Ramos (cell line): ENCODE measurements at regions not wholly inside any gene's neighbourhood (a gene's known extent, or its start where the extent isn't known, plus 50 kb on each side); places are given as distances from the start of the nearest gene placed in this dataset.

ENCODE experiments used
- in situ Hi-C: fragments of 300-500 bp; cut with MboI; formaldehyde crosslinking; loops from one replicate; pipeline ENCODE4 v1.14.3; 2022; ENCODE audit warnings: low sequenced_read_pairs; ENCODE audit not compliant: unreplicated experiment

DNA sequence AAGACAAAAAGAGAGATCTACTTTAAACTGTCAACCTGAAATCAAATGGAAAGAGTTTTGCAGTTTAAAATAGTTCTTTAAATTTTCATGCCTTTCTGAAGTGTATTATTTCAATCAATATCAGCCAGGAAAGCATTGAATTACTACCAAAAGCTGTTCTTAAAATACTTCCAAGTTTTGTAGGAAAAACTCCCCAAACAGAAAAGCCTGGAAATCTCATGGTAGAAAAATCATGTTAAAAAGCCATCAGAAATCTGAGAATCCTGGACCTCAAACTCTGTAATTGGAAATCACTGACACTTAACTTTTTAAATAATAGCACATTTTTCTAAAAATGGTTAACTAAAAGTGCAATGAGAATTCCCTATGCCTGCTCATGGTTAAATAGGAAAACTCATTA lies 63.3 kb upstream of the CNTNAP4 start:
- in situ Hi-C loops: no loop called here

DNA sequence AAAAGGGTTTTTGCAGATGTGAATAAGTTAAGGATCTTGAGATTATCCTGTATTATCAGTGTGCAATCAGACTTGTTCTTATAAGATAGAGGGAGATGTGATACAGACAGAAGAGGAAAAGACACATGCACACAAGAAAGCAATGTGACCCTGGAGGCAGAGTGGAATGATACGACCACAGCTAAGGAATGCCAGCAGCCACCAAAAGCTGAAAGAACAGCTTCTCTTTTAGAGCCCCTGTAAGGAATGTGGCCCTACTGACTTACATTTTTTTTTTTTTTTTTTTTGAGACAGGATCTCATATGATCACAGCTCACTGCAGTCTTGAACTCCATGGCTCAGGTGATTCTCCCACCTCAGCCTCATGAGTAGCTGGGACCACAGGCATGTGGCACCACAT lies 62.3 kb upstream of the CNTNAP4 start:
- in situ Hi-C loops: no loop called here

DNA sequence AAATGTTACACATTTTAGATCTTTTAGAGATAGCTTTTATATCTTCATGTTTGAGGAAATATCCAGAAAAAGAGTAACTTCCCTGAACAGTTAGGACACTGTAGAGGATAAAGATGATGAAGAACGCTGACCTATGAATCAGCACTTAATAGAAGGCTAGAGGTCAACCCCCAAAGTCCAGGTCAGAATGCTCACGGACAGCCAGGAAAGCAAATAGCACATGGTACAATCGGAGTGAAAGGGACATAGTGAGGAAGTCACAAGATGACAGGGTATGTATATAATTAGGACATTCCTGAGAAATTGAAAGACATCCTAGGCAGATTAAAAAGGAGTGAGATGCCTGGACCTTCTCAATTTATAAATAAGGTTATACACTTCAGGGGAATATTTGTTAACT lies 55.1 kb upstream of the CNTNAP4 start:
- in situ Hi-C loops: no loop called here

DNA sequence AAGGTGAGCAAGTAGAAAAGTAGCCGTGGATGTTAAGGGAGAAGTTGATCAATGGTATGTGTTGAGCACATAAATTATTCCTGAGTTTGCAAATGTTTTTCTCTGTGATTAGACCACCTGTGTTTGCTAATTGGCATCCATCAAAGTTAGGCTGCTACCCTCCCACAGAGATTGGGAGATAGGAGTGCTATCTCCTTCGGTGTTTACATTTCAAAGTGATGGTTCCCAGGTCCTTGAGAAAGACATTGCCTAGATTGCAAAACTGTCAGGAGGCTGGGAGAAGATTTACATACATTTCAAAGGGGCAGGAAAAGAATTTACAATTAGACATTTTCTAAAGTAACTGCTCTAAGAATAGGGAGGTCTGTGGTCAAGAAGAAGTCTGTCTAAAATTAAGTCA lies 54.3 kb upstream of the CNTNAP4 start:
- in situ Hi-C loops: no loop called here

DNA sequence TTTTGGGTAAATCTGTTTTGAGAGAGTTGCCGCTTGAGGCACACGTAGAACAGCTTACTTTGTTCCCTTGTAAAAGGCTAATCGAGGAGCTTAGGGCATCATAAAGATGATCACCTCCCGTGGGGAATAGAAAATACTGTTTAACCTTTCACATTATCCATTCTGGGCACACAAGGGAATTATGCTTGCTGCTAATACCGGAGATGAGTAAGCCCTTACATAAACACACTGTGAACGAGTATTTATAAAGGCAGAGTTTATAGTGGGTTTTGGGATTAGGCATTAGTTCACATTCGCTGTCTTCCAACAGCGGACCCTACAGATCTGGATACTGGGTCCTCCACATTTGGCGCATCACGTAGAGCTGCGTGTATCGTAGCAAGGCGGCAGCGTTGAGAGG lies 51.2 kb upstream of the CNTNAP4 start:
- in situ Hi-C loops: no loop called here

DNA sequence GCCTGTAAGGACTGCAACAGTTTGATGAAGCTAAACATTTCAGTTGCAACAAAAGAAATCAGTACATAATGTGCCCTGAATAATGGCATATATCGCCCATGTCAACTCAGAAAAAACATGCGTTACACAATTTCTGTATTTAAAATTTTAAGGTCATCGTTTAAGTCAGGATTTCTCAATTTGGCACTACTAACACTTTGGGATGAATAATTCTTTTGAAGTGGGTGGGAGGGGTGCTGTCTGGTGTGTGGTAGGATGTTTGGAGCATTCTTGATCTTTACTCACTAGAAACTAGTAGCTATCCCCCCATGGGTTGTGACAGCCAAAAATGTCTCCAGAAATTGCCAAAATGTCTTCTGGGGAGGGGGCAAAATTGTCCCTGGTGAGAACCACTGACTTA lies 50.7 kb upstream of the CNTNAP4 start:
- in situ Hi-C loops: no loop called here
